Motor neuron (in vitro differentiated cells): ENCODE measurements at regions not wholly inside any gene's neighbourhood (a gene's known extent, or its start where the extent isn't known, plus 50 kb on each side); places are given as distances from the start of the nearest gene placed in this dataset.
A peak's percentile ranks its signal among the peaks of the same experiment; 100 is the strongest.

Experiments used
- ATAC-seq, 8 experiments: fragments of 200-7000 bp; cut with Tn5 transposase; replicated peaks in 6 of 8; 2 replicates each; pipeline ENCODE4 v1.8.0; 2021; ENCODE audit warnings: mild to moderate bottlenecking in 8 of 8, moderate library complexity in 8 of 8
- H3K27ac ChIP-seq, 2 donors: fragments of 250-450 bp; sonication (Bioruptor Pico); 2 replicates each; pipeline ENCODE4 v1.9.0; 2021; ENCODE audit warnings: antibody characterized with exemption in 2 of 2, mild to moderate bottlenecking in 2 of 2, moderate library complexity in 1 of 2
- H3K4me1 ChIP-seq, 2 donors: fragments of 250-450 bp; sonication (Bioruptor Pico); replicated peaks in 1 of 2; 2 replicates each; pipeline ENCODE4 v1.6.1; 2021; ENCODE audit warnings: antibody characterized with exemption in 2 of 2, mild to moderate bottlenecking in 2 of 2, moderate library complexity in 1 of 2
- H3K4me3 ChIP-seq, 5 donors: fragments of 250-450 bp; sonication (Bioruptor Pico); 2 replicates each; pipeline ENCODE4 v1.9.0; 2021; ENCODE audit warnings: antibody characterized with exemption in 5 of 5, mild to moderate bottlenecking in 5 of 5, moderate library complexity in 4 of 5
- WGBS, 10 experiments: fragments of 450-650 bp; shearing (Covaris generic); methylation state at CpG; one replicate each; pipeline ENCODE4 v1.0.0; 2022; 5-methylcytosine and 5-hydroxymethylcytosine counted together
- in situ Hi-C, 9 experiments: fragments of 400-800 bp; cut with MboI; loops; one replicate each; pipeline ENCODE4 v1.15.0; 2021; ENCODE audit warnings: low sequenced_read_pairs in 9 of 9, low pct_unique_long_range_greater_than_20kb in 2 of 9; ENCODE audit not compliant: unreplicated experiment in 9 of 9

GRCh38 chr3:66165660-66166059, 55.1 kb upstream of the SLC25A26 start:
- no peak overlapping the region for H3K4me3 ChIP-seq
- no peak for ATAC-seq

GRCh38 chr3:66164155-66164554, 56.6 kb upstream of the SLC25A26 start:
- Histone ChIP-seq H3K27ac (no peak overlapping the region), H3K4me3 (no peak overlapping the region), H3K4me1 (peaks cover 0 to 4% of the 10 kb centered on the region in 2 donors)
- in situ Hi-C loops, result no loop called here
- ATAC-seq, result no peak

More at GRCh38 chr3:66165660-66166059, 55.1 kb upstream of the SLC25A26 start:
- WGBS, 10 experiments, result 0 to 86% (median 67%) methylated on average over 1 of the region's 1 CpG; no CpG with 5 or more reads in 5 of the 10 experiments
- Histone ChIP-seq H3K4me1 (no peaks in the 10 kb centered on the region), H3K27ac (no peak overlapping the region)
- in situ Hi-C loops, result no loop called here

GRCh38 chr3:66163222-66163621, 57.6 kb upstream of the SLC25A26 start:
- H3K27ac ChIP-seq, result no peak overlapping the region
- 18 to 100% (median 79%) methylated on average over 1 to 5 of the region's 5 CpGs; no CpG with 5 or more reads in 1 of the 10 experiments for WGBS, 10 experiments
- no peak for ATAC-seq

GRCh38 chr3:66162766-66163165, 58.0 kb upstream of the SLC25A26 start:
- 0 to 90% (median 60%) methylated on average over 1 to 3 of the region's 3 CpGs; no CpG with 5 or more reads in 3 of the 10 experiments for WGBS, 10 experiments
- in situ Hi-C loops, result no loop called here
- Histone ChIP-seq H3K27ac (no peak overlapping the region), H3K4me3 (no peak overlapping the region), H3K4me1 (peaks cover 4 to 9% of the 10 kb centered on the region in 2 donors)
- ATAC-seq, result no peak

More at GRCh38 chr3:66163222-66163621, 57.6 kb upstream of the SLC25A26 start:
- Histone ChIP-seq H3K4me3 (no peak overlapping the region), H3K4me1 (peaks cover 4 to 9% of the 10 kb centered on the region in 2 donors)
- in situ Hi-C loops, result no loop called here

GRCh38 chr3:66158933-66159683, 61.7 kb upstream of the SLC25A26 start:
- Histone ChIP-seq H3K4me3 (no peak overlapping the region), H3K27ac (peak overlapping the region; percentile 10 to 41), H3K4me1 (peaks cover 9 to 10% of the 10 kb centered on the region in 2 donors)
- 0 to 86% (median 71%) methylated on average over 1 to 5 of the region's 5 CpGs; no CpG with 5 or more reads in 1 of the 10 experiments for WGBS, 10 experiments
- ATAC-seq, result peak in 4 of 8 experiments; percentile 40 to 87 (median 48)
- in situ Hi-C loops, result no loop called here

- ATAC-seq, result peak in 3 of 8 experiments; percentile 19 to 65 (median 22)
- WGBS, 10 experiments, result 10 to 98% (median 79%) methylated on average over 1 to 8 of the region's 9 CpGs; no CpG with 5 or more reads in 1 of the 10 experiments
- no peak overlapping the region for H3K27ac ChIP-seq
- no peak overlapping the region for H3K4me3 ChIP-seq
- in situ Hi-C loops, result no loop called here
- peaks cover 13 to 14% of the 10 kb centered on the region in 2 donors for H3K4me1 ChIP-seq
Observed at GRCh38 chr3:66154444-66154861, 66.3 kb upstream of the SLC25A26 start.

- no peak overlapping the region for H3K4me3 ChIP-seq
- H3K4me1 ChIP-seq, result peaks cover 10 to 11% of the 10 kb centered on the region in 2 donors
- peak; percentile 56 to 95 (median 86) for ATAC-seq
- no peak overlapping the region for H3K27ac ChIP-seq
- in situ Hi-C loops, result no loop called here
- 3 to 80% (median 67%) methylated on average over 2 to 16 of the region's 25 CpGs for WGBS, 10 experiments
Observed at GRCh38 chr3:66153481-66154443, 67.0 kb upstream of the SLC25A26 start.

- in situ Hi-C loops, result no loop called here
- no peak overlapping the region for H3K27ac ChIP-seq
- ATAC-seq, result no peak
- peaks cover 8 to 9% of the 10 kb centered on the region in 2 donors for H3K4me1 ChIP-seq
- H3K4me3 ChIP-seq, result no peak overlapping the region
- WGBS, 10 experiments, result 93 to 100% methylated on average over 1 to 2 of the region's 2 CpGs; no CpG with 5 or more reads in 8 of the 10 experiments
Observed at GRCh38 chr3:66152336-66152735, 68.5 kb upstream of the SLC25A26 start.

- H3K27ac ChIP-seq, result no peak overlapping the region
- WGBS, 10 experiments, result 50 to 100% (median 81%) methylated on average over 1 to 4 of the region's 5 CpGs; no CpG with 5 or more reads in 2 of the 10 experiments
- H3K4me3 ChIP-seq, result no peak overlapping the region
- H3K4me1 ChIP-seq, result peaks cover 8 to 9% of the 10 kb centered on the region in 2 donors
- in situ Hi-C loops, result no loop called here
- no peak for ATAC-seq
Observed at GRCh38 chr3:66150977-66151376, 69.8 kb upstream of the SLC25A26 start.

- WGBS, 10 experiments, result 0 to 90% (median 68%) methylated on average over 1 of the region's 1 CpG; no CpG with 5 or more reads in 2 of the 10 experiments
- H3K4me3 ChIP-seq, result no peak overlapping the region
- H3K27ac ChIP-seq, result no peak overlapping the region
- no peak for ATAC-seq
- in situ Hi-C loops, result loop anchor here in 5 of 9 experiments (25.0 kb wide), 2 partner anchors 237 to 362 kb away; no protein-coding TSS in a partner anchor
- H3K4me1 ChIP-seq, result peaks cover 6 to 20% of the 10 kb centered on the region in 2 donors
Observed at GRCh38 chr3:66149269-66149668, 71.5 kb upstream of the SLC25A26 start.

GRCh38 chr3:66145408-66145733, 75.4 kb upstream of the SLC25A26 start:
- no peak overlapping the region for H3K27ac ChIP-seq
- in situ Hi-C loops, result loop anchor here in 5 of 9 experiments (25.0 kb wide), 2 partner anchors 233 to 358 kb away; no protein-coding TSS in a partner anchor
- peaks cover 0 to 14% of the 10 kb centered on the region in 2 donors for H3K4me1 ChIP-seq
- no peak overlapping the region for H3K4me3 ChIP-seq
- ATAC-seq, result no peak

GRCh38 chr3:66144568-66145407, 76.0 kb upstream of the SLC25A26 start:
- peaks cover 0 to 14% of the 10 kb centered on the region in 2 donors for H3K4me1 ChIP-seq
- in situ Hi-C loops, result loop anchor here in 5 of 9 experiments (25.0 kb wide), 2 partner anchors 232 to 357 kb away; no protein-coding TSS in a partner anchor
- peak in 7 of 8 experiments; percentile 61 to 94 (median 85) for ATAC-seq

More at GRCh38 chr3:66144568-66145407, 76.0 kb upstream of the SLC25A26 start:
- Histone ChIP-seq H3K4me3 (no peak overlapping the region), H3K27ac (no peak overlapping the region)
- 12 to 74% (median 53%) methylated on average over 2 to 7 of the region's 7 CpGs for WGBS, 10 experiments
